ENCODE measurements at regions not wholly inside any gene's neighbourhood (a gene's known extent, or its start where the extent isn't known, plus 50 kb on each side); places are given as distances from the start of the nearest gene placed in this dataset.

DNA sequence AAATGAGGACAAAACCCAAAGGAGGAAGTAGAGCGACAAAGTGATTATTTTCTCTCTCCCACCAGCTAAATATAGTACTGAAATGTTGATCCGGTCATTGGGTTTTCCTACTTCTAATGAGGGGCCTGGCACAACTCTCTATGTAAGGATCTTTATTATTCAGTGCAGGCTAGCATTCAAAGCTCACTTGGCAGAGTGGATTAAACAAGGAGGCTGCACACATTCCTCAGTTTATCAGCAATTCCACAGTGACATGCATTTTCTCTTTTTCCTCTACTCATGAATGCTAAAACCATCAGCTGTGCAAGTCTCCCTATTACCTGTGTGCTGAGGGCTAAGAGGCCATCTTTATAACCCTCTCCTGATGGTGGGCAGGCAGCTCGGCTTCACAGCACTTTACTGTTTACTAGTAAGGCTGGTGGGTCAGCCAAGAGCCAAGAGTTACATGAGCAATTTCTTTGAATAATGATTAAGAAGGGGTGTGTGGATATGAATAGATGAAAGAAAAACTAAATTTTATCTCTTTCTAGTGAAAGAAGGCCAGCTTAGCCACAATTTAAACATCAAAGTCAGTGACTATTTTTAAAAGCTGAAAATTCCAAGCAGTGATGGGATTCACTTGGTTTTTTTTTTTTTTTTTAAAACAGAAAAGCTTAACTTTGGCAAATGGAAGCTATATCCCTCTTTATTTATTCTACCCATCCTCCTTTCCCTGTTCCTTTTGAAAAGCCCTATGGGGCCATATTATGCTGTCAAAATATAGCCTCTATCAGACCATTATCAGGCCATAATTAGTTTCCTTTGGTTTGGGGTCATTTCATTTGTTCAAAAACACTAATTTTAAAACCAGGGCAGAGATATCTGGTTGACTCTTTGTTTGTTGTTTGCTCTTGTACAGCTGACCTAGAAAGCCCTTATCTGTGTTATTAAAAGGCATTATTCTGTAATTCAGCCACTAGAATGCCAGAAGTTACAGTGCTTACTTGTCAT, 111.0 kb downstream of the RBM43 start:
- Histone ChIP-seq H3K4me2 (ENCODE audit: insufficient read depth, insufficient read length, low read length) (no peak overlapping the region), H3K23me2 (ENCODE audit: insufficient read length, low read depth, low read length, poor library complexity, severe bottlenecking) (no peaks in the 10 kb centered on the region), H2BK12ac (ENCODE audit: insufficient read length, low read depth, low read length) (no peak overlapping the region), H3K79me2 (ENCODE audit: insufficient read depth, low read length) (no peaks in the 10 kb centered on the region), H3K9me3 (ENCODE audit: control insufficient read depth, low read depth, low read length) (no peaks in the 10 kb centered on the region), H4K91ac (ENCODE audit: insufficient read length, low read depth, low read length) (no peak overlapping the region), H3K4me1 (ENCODE audit: insufficient read depth, low read length) (no peaks in the 10 kb centered on the region; the same call in none of the 2 replicates), H3K56ac (ENCODE audit: insufficient read length, low read depth, low read length) (no peak overlapping the region), H4K20me1 (ENCODE audit: control insufficient read depth, insufficient read depth, insufficient read length) (no peaks in the 10 kb centered on the region), H3K27me3 (ENCODE audit: insufficient read depth, low read length) (no peaks in the 10 kb centered on the region), H3K27ac (ENCODE audit: insufficient read length, low read depth, low read length) (no peak overlapping the region), H2BK120ac (ENCODE audit: low read depth, low read length, poor library complexity, severe bottlenecking) (no peak overlapping the region), H3K23ac (ENCODE audit: insufficient read length, low read depth, low read length) (no peak overlapping the region), H3K9ac (ENCODE audit: extremely low read depth, insufficient read length, low read length) (no peak overlapping the region), H2AK5ac (ENCODE audit: insufficient read length, low read length) (no peak overlapping the region), H3T11ph (ENCODE audit: low read length) (no peak overlapping the region), H3K4ac (ENCODE audit: low read depth, low read length) (no peak overlapping the region), H4K5ac (ENCODE audit: insufficient read length, low read depth, low read length) (no peak overlapping the region), H2BK20ac (ENCODE audit: low read depth, low read length, poor library complexity, severe bottlenecking) (peak overlapping the region; percentile 93), H4K8ac (replicated peaks; ENCODE audit: insufficient read length, low read depth, low read length) (no peak overlapping the region), H2BK15ac (ENCODE audit: low read depth, low read length) (no peak overlapping the region), H3K18ac (ENCODE audit: insufficient read length, low read depth, low read length) (no peak overlapping the region), H3K79me1 (ENCODE audit: insufficient read depth, low read depth, low read length, poor library complexity, severe bottlenecking) (no peaks in the 10 kb centered on the region), H2BK5ac (ENCODE audit: insufficient read length, low read length) (no peak overlapping the region), H2AFZ (ENCODE audit: low read length) (no peak overlapping the region), H3K14ac (ENCODE audit: insufficient read depth, low read length) (no peak overlapping the region)
- H3K27ac Mint-ChIP-seq, result no peak overlapping the region
- H3K4me3 Mint-ChIP-seq, result no peak overlapping the region
- peaks cover 6 to 22% of the 10 kb centered on the region in 2 experiments; a peak in 3 of 4 replicates for H3K4me1 Mint-ChIP-seq
- DNase-seq, result no peak
- TF ChIP-seq, protein P1, sequence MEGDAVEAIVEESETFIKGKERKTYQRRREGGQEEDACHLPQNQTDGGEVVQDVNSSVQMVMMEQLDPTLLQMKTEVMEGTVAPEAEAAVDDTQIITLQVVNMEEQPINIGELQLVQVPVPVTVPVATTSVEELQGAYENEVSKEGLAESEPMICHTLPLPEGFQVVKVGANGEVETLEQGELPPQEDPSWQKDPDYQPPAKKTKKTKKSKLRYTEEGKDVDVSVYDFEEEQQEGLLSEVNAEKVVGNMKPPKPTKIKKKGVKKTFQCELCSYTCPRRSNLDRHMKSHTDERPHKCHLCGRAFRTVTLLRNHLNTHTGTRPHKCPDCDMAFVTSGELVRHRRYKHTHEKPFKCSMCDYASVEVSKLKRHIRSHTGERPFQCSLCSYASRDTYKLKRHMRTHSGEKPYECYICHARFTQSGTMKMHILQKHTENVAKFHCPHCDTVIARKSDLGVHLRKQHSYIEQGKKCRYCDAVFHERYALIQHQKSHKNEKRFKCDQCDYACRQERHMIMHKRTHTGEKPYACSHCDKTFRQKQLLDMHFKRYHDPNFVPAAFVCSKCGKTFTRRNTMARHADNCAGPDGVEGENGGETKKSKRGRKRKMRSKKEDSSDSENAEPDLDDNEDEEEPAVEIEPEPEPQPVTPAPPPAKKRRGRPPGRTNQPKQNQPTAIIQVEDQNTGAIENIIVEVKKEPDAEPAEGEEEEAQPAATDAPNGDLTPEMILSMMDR (conservative IDR thresholded peaks at IDR 0.05), result no peak
- no peaks in the 10 kb centered on the region for H3K27me3 Mint-ChIP-seq (ENCODE audit: low read depth)
- WGBS (ENCODE audit: extremely low coverage, insufficient read length, low lambda C conversion rate), result no CpG with 5 or more reads among the region's 3 CpGs
- no peaks in the 10 kb centered on the region for H3K36me3 Mint-ChIP-seq (ENCODE audit: insufficient read depth in 1 of 3, low read depth in 3 of 3)
- H3K9me3 Mint-ChIP-seq, result no peaks in the 10 kb centered on the region

Measured in H9 (cell line).